ENCODE measurements at regions not wholly inside any gene's neighbourhood (a gene's known extent, or its start where the extent isn't known, plus 50 kb on each side); places are given as distances from the start of the nearest gene placed in this dataset.
A peak's percentile ranks its signal among the peaks of the same experiment; 100 is the strongest.

DNA sequence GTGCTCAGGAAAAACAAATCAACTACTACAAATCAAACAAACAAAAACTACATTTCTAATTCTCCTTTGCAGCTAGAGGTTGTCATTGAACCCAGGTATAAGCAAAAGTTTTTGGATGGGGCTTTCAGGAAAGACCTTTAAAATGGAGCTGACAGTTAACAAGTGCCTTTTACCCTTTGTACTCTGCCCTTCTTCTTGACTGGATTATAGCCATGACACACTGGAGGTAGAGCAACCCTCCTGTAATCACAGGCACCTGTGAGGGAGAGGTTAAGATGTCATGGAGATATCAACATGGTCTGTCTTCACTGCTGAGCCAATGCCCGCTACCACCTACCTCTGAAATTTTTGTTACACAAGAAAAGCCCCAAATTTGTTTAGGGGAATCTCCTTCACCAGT is 100.0 kb upstream of the GLS start:
- H3K4me1 ChIP-seq: no peaks in the 10 kb centered on the region
- intact Hi-C loops (cut with DNase I): loop anchor here (5.0 kb wide), 1 partner anchor 247 kb away; no protein-coding TSS in a partner anchor
- ATAC-seq: no peak

DNA sequence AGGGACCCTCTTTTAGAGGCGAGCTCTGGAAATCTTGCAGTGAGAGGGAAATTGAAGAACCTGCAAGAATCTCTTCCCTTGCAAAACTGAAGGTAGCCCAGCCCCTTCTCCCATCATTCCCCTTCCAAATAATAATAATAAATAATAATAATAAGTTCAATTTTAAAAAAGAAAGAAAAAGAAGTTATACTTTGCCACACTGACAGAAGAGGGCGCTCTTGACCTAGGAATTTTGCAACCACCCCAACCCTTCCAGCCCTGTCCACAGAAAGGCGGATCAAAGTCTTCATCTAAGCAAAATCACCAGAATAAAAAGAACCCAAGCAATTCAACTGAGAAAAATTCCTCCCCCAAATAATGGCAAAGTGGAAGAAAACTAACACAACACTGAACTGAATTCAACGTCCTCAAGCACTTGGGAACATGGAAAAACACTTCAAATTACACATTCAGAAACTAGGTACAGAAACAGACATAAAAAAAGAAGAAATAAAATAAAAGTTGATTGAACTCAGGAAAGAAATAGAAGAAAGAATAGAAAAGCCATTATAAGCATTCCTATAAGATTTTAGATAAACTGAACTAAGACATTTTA is 98.9 kb upstream of the GLS start:
- H3K36me3 ChIP-seq: no peaks in the 10 kb centered on the region
- intact Hi-C loops (cut with DNase I): loop anchor here (5.0 kb wide), 1 partner anchor 246 kb away; no protein-coding TSS in a partner anchor
- H3K27me3 ChIP-seq: no peaks in the 10 kb centered on the region
- H3K9me3 ChIP-seq: no peaks in the 10 kb centered on the region
- ATAC-seq: peak; percentile 81
- TF ChIP-seq, protein P1, sequence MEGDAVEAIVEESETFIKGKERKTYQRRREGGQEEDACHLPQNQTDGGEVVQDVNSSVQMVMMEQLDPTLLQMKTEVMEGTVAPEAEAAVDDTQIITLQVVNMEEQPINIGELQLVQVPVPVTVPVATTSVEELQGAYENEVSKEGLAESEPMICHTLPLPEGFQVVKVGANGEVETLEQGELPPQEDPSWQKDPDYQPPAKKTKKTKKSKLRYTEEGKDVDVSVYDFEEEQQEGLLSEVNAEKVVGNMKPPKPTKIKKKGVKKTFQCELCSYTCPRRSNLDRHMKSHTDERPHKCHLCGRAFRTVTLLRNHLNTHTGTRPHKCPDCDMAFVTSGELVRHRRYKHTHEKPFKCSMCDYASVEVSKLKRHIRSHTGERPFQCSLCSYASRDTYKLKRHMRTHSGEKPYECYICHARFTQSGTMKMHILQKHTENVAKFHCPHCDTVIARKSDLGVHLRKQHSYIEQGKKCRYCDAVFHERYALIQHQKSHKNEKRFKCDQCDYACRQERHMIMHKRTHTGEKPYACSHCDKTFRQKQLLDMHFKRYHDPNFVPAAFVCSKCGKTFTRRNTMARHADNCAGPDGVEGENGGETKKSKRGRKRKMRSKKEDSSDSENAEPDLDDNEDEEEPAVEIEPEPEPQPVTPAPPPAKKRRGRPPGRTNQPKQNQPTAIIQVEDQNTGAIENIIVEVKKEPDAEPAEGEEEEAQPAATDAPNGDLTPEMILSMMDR (IDR thresholded peaks at IDR 0.05): peak; percentile 67
- DNase-seq: no peak
- no peak overlapping the region for H3K27ac ChIP-seq
- H3K4me3 ChIP-seq: no peak overlapping the region
- H3K4me1 ChIP-seq: peaks cover 5% of the 10 kb centered on the region

More for the DNA sequence above, 100.0 kb upstream of the GLS start:
- DNase-seq: no peak
- no peak overlapping the region for H3K4me3 ChIP-seq
- H3K27ac ChIP-seq: no peak overlapping the region
- H3K27me3 ChIP-seq: no peaks in the 10 kb centered on the region
- no peaks in the 10 kb centered on the region for H3K36me3 ChIP-seq
- TF ChIP-seq, protein P1 (IDR thresholded peaks at IDR 0.05): no peak
- no peaks in the 10 kb centered on the region for H3K9me3 ChIP-seq

DNA sequence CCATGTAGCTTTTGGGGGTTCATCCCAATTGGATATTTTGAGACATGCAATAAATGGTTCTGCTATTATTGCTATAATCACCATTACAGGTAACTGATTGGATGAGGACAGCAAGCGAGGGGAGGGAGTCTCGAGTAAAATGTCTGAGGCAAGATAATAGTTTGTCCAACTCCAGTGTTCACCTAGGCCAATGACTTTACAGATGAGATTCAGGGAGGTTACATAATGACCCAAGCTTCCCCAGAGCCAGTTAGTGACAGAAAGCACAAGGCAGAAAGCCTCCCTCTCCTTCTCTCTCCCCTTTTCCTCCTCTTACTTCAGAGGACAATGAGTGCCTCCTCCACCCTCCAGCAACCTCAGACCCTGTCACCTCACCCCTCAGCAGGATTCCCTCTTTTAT is 98.4 kb upstream of the GLS start:
- no peak for ATAC-seq
- DNase-seq: no peak
- Histone ChIP-seq H3K4me1 (peaks cover 5% of the 10 kb centered on the region), H3K36me3 (no peaks in the 10 kb centered on the region), H3K9me3 (no peaks in the 10 kb centered on the region), H3K27me3 (no peaks in the 10 kb centered on the region), H3K27ac (no peak overlapping the region), H3K4me3 (no peak overlapping the region)
- intact Hi-C loops (cut with DNase I): loop anchor here (5.0 kb wide), 1 partner anchor 245 kb away; no protein-coding TSS in a partner anchor
- TF ChIP-seq, protein P1 (IDR thresholded peaks at IDR 0.05): no peak

DNA sequence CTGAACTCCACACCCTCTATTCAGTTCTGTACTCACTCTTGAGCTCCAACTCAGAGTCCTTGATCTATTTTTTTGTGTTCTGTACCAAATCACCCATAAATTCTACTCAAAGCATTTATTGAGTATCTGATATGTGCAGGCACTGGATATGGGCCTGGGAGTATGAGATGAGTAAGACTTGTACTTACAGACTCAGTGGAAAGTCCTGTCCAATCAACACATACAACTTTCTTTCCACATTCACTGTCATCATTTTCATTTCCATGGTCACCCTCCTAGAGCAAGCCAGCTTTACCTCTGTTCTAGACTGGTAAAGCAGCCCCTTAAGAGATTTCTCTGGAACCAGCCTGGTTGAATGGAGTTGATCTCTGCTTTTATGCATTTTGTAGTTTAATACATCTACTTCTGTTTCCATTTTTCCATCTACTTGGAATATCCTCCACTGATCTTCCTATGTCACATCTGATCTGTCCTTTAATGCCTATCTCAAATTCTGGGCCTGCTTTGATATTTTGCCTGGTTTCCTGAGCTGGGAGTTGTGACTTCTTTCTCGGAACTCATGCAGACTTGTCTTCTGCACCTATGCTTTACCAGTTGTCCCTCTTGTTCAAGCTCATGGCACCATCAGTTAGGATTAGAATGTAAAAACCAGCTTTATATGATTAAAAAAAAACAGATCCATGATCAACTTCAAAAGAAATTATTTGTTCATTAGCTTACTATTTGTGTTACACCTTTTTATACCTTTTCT is 96.9 kb upstream of the GLS start:
- H3K9me3 ChIP-seq: no peaks in the 10 kb centered on the region
- peaks cover 5% of the 10 kb centered on the region for H3K4me1 ChIP-seq
- ATAC-seq: no peak
- no peaks in the 10 kb centered on the region for H3K27me3 ChIP-seq
- DNase-seq: no peak
- no peaks in the 10 kb centered on the region for H3K36me3 ChIP-seq
- H3K4me3 ChIP-seq: no peak overlapping the region
- no peak overlapping the region for H3K27ac ChIP-seq
- intact Hi-C loops (cut with DNase I): loop anchor here (5.0 kb wide), 1 partner anchor 244 kb away; no protein-coding TSS in a partner anchor
- TF ChIP-seq, protein P1 (IDR thresholded peaks at IDR 0.05): no peak

DNA sequence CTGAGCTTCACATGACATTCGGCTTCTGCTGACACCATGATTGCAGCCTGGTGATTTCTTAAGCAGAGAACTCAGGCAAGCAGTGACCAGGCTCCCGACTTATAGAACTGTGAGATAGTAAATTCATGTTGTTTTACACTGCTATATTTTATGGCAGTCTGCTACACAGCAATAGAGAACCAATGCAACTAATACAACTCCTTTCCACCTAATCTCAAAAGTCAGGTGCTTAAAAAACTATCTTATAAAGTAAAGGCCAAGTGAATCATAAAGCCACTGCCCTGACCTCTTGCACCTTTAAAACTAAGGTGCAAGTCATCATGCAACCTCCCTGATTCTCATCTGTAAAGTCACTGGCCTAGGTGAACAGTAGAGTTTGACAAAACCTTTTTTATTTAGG is 95.3 kb upstream of the GLS start:
- H3K27me3 ChIP-seq: no peaks in the 10 kb centered on the region
- no peak for DNase-seq
- ATAC-seq: no peak
- no peaks in the 10 kb centered on the region for H3K9me3 ChIP-seq
- no peak overlapping the region for H3K4me3 ChIP-seq
- H3K4me1 ChIP-seq: peaks cover 5% of the 10 kb centered on the region
- intact Hi-C loops (cut with DNase I): no loop called here
- H3K27ac ChIP-seq: no peak overlapping the region
- no peaks in the 10 kb centered on the region for H3K36me3 ChIP-seq
- TF ChIP-seq, protein P1 (IDR thresholded peaks at IDR 0.05): no peak
